ENCODE measurements at regions not wholly inside any gene's neighbourhood (a gene's known extent, or its start where the extent isn't known, plus 50 kb on each side); places are given as distances from the start of the nearest gene placed in this dataset.

DNA sequence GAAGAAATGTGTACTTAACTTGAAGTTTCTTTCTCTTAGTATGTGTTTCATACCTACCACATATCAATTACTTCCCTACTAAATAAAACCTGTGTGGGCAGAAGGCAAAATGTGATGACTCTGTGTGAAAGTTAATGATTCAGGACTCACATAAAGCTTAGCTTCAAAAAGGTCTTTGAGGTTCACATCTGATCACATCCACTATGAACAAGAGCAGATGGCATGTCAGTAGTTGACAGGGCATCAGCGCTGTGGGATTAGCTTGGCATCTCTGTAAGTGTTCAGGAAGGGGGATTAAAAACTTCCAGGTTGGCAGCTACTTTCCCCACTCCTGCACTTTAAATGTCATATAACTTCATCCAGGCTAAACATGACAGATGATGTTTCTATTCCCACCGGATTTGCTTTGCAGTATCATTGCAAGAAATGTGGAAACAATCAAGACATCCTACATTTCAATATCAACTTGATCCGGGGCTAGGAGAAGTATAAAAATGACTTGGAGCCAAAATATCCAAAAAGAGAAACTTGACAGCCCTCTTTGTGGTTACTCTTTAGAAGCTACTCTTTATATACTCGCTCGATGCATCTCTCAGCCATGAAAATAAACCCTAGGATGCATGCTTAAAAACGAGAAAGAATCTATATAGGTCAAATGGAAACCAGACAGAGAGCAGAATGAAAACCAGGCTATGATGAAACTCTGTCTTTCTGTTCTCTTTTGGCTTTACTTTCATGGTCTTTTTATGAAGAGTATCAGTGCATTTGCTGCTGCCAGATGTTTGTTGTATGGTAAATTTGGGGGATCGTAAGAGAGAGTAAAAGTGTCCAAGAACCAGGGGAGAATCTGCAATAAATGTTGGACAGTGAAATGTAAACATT is 273.1 kb upstream of the ALCAM start:
- no peak overlapping the region for H3K27ac Mint-ChIP-seq

DNA sequence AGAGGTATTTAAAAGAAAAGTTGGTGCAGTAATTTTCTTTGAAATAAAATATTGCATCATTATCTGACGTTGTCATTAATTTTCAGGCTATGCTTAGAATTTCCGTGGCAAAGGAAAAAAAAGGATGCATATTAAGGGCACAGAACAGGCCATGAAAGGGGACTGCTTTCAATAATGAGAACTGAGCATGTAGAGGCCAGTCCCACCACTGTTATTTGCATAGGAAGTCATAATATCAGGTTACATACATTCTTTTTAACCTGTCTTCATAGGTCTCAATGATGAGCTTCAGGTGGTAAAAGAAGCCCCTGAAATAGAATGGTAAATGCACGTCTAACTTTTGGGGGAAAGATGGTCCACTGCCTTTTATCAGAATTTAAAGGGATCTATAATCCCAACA is 272.1 kb upstream of the ALCAM start:
- Mint-ChIP-seq H3K4me3 (no peak overlapping the region), H3K27ac (no peak overlapping the region), H3K27me3 (ENCODE audit: low read depth, poor library complexity) (no peaks in the 10 kb centered on the region), H3K36me3 (ENCODE audit: low read depth) (peaks cover 8% of the 10 kb centered on the region), H3K4me1 (peaks cover 23% of the 10 kb centered on the region), H3K9me3 (peaks cover 23% of the 10 kb centered on the region)
- no peak for DNase-seq
- TF ChIP-seq, protein P1, sequence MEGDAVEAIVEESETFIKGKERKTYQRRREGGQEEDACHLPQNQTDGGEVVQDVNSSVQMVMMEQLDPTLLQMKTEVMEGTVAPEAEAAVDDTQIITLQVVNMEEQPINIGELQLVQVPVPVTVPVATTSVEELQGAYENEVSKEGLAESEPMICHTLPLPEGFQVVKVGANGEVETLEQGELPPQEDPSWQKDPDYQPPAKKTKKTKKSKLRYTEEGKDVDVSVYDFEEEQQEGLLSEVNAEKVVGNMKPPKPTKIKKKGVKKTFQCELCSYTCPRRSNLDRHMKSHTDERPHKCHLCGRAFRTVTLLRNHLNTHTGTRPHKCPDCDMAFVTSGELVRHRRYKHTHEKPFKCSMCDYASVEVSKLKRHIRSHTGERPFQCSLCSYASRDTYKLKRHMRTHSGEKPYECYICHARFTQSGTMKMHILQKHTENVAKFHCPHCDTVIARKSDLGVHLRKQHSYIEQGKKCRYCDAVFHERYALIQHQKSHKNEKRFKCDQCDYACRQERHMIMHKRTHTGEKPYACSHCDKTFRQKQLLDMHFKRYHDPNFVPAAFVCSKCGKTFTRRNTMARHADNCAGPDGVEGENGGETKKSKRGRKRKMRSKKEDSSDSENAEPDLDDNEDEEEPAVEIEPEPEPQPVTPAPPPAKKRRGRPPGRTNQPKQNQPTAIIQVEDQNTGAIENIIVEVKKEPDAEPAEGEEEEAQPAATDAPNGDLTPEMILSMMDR (IDR thresholded peaks at IDR 0.05): no peak

More for the DNA sequence above, 273.1 kb upstream of the ALCAM start:
- Mint-ChIP-seq H3K27me3 (ENCODE audit: low read depth, poor library complexity) (no peaks in the 10 kb centered on the region), H3K36me3 (ENCODE audit: low read depth) (peaks cover 8% of the 10 kb centered on the region), H3K9me3 (peaks cover 18% of the 10 kb centered on the region), H3K4me3 (no peak overlapping the region), H3K4me1 (peaks cover 23% of the 10 kb centered on the region)
- DNase-seq: no peak
- TF ChIP-seq, protein P1 (IDR thresholded peaks at IDR 0.05): no peak

DNA sequence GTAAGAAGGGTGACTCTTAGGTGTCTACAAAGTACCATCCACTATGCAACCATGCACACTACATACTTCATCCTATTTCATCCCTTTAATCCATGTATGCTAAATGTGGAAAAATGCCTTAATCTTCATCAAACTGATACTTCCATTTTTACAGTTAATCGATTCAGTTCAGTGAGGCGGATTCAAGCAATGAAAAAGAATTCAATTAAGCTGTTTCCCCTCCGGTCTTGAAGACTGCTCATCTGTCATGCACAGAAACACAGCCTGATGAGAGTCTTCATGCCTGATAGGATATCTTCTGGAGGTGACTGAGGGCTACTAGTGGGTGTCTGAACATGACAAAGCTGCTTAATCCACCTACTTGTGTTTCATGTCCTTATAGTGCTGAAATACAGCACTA is 270.6 kb upstream of the ALCAM start:
- Mint-ChIP-seq H3K4me1 (peaks cover 23% of the 10 kb centered on the region), H3K36me3 (ENCODE audit: low read depth) (peaks cover 8% of the 10 kb centered on the region), H3K4me3 (no peak overlapping the region), H3K27me3 (ENCODE audit: low read depth, poor library complexity) (no peaks in the 10 kb centered on the region), H3K27ac (no peak overlapping the region), H3K9me3 (peaks cover 23% of the 10 kb centered on the region)
- TF ChIP-seq, protein P1 (IDR thresholded peaks at IDR 0.05): no peak
- no peak for DNase-seq

DNA sequence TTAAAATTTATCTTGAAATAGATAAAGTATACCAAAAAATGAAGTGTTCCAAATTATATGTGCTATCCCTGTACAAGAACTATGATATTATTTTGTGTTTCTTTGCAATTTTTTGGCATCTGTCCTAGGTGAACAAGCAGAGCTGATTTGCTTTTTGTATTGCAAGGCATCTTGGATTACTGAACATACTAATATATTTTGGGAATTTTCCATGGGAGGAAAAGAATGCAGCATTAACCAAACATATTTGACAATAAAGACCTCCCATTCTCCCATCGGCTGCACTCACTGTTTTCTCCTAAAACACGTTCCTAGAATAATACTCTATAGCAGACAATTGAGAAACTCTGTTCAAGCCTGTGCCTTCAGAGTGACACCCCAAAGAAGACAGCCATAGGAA is 265.1 kb upstream of the ALCAM start:
- H3K36me3 Mint-ChIP-seq (ENCODE audit: low read depth): no peaks in the 10 kb centered on the region
- no peaks in the 10 kb centered on the region for H3K27me3 Mint-ChIP-seq (ENCODE audit: low read depth, poor library complexity)
- H3K4me1 Mint-ChIP-seq: no peaks in the 10 kb centered on the region
- TF ChIP-seq, protein P1 (IDR thresholded peaks at IDR 0.05): no peak
- H3K9me3 Mint-ChIP-seq: peaks cover 5% of the 10 kb centered on the region
- no peak overlapping the region for H3K4me3 Mint-ChIP-seq
- no peak overlapping the region for H3K27ac Mint-ChIP-seq
- no peak for DNase-seq

DNA sequence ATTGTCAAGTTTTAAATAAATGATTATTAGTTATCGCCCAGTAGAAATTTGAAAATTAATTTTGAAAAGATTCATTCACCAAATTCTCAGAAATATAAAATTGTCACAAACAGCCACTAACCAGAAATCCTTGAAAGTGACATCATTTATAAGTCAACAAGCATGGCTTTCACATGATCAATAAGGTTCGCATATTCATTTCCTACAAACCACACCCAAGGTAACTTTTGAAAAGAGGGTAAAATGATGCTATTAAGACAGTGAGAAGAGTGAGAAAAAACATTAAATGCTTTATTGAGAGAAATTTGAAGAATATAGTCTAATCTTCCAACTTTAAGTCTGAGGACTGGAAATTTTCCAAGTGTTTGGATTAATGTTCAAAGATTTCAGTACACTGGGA is 263.6 kb upstream of the ALCAM start:
- no peaks in the 10 kb centered on the region for H3K27me3 Mint-ChIP-seq (ENCODE audit: low read depth, poor library complexity)
- no peak overlapping the region for H3K4me3 Mint-ChIP-seq
- H3K4me1 Mint-ChIP-seq: no peaks in the 10 kb centered on the region
- no peak overlapping the region for H3K27ac Mint-ChIP-seq
- H3K36me3 Mint-ChIP-seq (ENCODE audit: low read depth): no peaks in the 10 kb centered on the region
- no peak for DNase-seq
- peaks cover 5% of the 10 kb centered on the region for H3K9me3 Mint-ChIP-seq
- TF ChIP-seq, protein P1 (IDR thresholded peaks at IDR 0.05): no peak

DNA sequence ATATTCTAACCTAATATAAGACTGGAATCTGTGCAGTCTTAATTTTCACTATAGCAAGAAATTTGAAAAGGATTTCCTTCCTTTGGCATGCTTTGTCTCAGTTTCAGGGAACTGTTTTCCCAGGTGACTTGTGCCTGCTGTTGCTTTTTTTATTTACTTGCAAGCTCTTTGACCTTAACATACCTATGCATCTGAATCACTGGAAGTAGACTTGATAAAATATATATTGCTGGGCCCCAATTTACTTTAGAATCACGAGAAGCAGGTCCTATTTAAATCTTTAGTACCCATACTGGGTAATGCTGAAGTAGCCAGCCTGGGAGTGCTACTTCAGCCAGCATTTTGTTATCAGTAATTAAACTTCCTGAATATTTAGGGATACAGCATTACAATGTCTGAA is 257.9 kb upstream of the ALCAM start:
- H3K4me1 Mint-ChIP-seq: no peaks in the 10 kb centered on the region
- no peak overlapping the region for H3K4me3 Mint-ChIP-seq
- H3K36me3 Mint-ChIP-seq (ENCODE audit: low read depth): peaks cover 10% of the 10 kb centered on the region
- H3K27ac Mint-ChIP-seq: no peak overlapping the region
- no peaks in the 10 kb centered on the region for H3K27me3 Mint-ChIP-seq (ENCODE audit: low read depth, poor library complexity)
- no peak for DNase-seq
- TF ChIP-seq, protein P1 (IDR thresholded peaks at IDR 0.05): no peak
- H3K9me3 Mint-ChIP-seq: peaks cover 24% of the 10 kb centered on the region
